IMR-90 (cell line): ENCODE measurements at regions not wholly inside any gene's neighbourhood (a gene's known extent, or its start where the extent isn't known, plus 50 kb on each side); places are given as distances from the start of the nearest gene placed in this dataset.

Source experiments
- ATAC-seq: fragments of 200-7000 bp; cut with Tn5 transposase; 2 replicates; pipeline ENCODE4 v1.9.1; 2020; ENCODE audit warnings: low read depth, mild to moderate bottlenecking, moderate library complexity
- BruUV-seq: library from RNA; stranded (reverse); fragments of 400-500 nt; replicated peaks from 2 replicates; lab custom pipeline; 2021; lab: Mats Ljungman, UMichigan
- CTCF ChIA-PET: fragments of 300-600 bp; formaldehyde crosslinking; extraction: SDS; loops from one replicate; lab custom pipeline; 2021; ENCODE audit warnings: antibody characterized with exemption; lab: Yijun Ruan, JAX
- POLR2A ChIA-PET: fragments of 300-600 bp; sonication (Branson Sonifier 250); formaldehyde crosslinking; loops from one replicate; lab custom pipeline; 2022; ENCODE audit warnings: antibody characterized with exemption; ENCODE audit not compliant: unreplicated experiment; lab: Charles Lee
- DNase-seq: peaks from one replicate; pipeline ENCODE4 v3.0.0; 2013
- H2AFZ ChIP-seq: replicated peaks from 2 replicates; pipeline ENCODE3; 2013; ENCODE audit warnings: low read length, mild to moderate bottlenecking; ENCODE audit not compliant: poor library complexity
- H2AK5ac ChIP-seq: 2 replicates; pipeline ENCODE4 v1.6.1; 2013; ENCODE audit warnings: low read depth, low read length, inconsistent platforms
- H2AK9ac ChIP-seq: replicated peaks from 2 replicates; pipeline ENCODE3; 2013; ENCODE audit warnings: mild to moderate bottlenecking, low read depth, low read length, moderate library complexity; ENCODE audit not compliant: poor library complexity
- H2BK120ac ChIP-seq: 2 replicates; pipeline ENCODE4 v1.6.1; 2013; ENCODE audit warnings: low read depth, low read length, inconsistent platforms
- H2BK15ac ChIP-seq: 3 replicates; pipeline ENCODE4 v1.6.1; 2013; ENCODE audit warnings: low read depth, low read length, inconsistent platforms
- H2BK20ac ChIP-seq: 2 replicates; pipeline ENCODE4 v1.6.1; 2013; ENCODE audit warnings: low read depth, mild to moderate bottlenecking, inconsistent platforms, low read length, moderate library complexity
- H2BK5ac ChIP-seq: 2 replicates; pipeline ENCODE4 v1.6.1; 2013; ENCODE audit warnings: mild to moderate bottlenecking, low read depth, low read length, inconsistent platforms; ENCODE audit not compliant: poor library complexity, severe bottlenecking
- H3K14ac ChIP-seq: replicated peaks from 2 replicates; pipeline ENCODE4 v1.6.1; 2013; ENCODE audit warnings: low read depth, low read length, inconsistent platforms
- H3K18ac ChIP-seq: 2 replicates; pipeline ENCODE4 v1.6.1; 2013; ENCODE audit warnings: low read depth, low read length, control low read depth
- H3K23ac ChIP-seq: 2 replicates; pipeline ENCODE4 v1.6.1; 2013; ENCODE audit warnings: low read depth, low read length, inconsistent platforms
- H3K27ac ChIP-seq: 2 replicates; pipeline ENCODE4 v1.5.1; 2013; ENCODE audit warnings: mild to moderate bottlenecking, control low read depth, low read length; ENCODE audit not compliant: insufficient read depth
- H3K27me3 ChIP-seq: 2 replicates; pipeline ENCODE4 v1.6.1; 2013; ENCODE audit warnings: low read length; ENCODE audit not compliant: control insufficient read depth, insufficient read depth
- H3K36me3 ChIP-seq: 2 replicates; pipeline ENCODE4 v1.6.1; 2013; ENCODE audit warnings: low read length, mixed read lengths; ENCODE audit not compliant: control insufficient read depth, insufficient read depth
- H3K4ac ChIP-seq: 2 replicates; pipeline ENCODE4 v1.6.1; 2013; ENCODE audit warnings: low read depth, low read length, inconsistent platforms
- H3K4me1 ChIP-seq: 2 replicates; pipeline ENCODE4 v1.6.1; 2013; ENCODE audit warnings: low read length, mixed read lengths; ENCODE audit not compliant: control insufficient read depth, insufficient read depth
- H3K4me2 ChIP-seq: 2 replicates; pipeline ENCODE4 v1.6.1; 2013; ENCODE audit warnings: low read depth, mild to moderate bottlenecking, control low read depth, low read length, moderate library complexity
- H3K4me3 ChIP-seq: 2 replicates; pipeline ENCODE4 v1.5.1; 2013; ENCODE audit warnings: low read depth, mild to moderate bottlenecking, control low read depth, low read length, moderate library complexity; ENCODE audit not compliant: insufficient read depth
- H3K56ac ChIP-seq: 2 replicates; pipeline ENCODE4 v1.6.1; 2013; ENCODE audit warnings: low read length, inconsistent platforms; ENCODE audit not compliant: insufficient read depth; ENCODE audit errors: extremely low read depth
- H3K79me1 ChIP-seq, 2 experiments: 2 replicates each; pipeline ENCODE4 v1.6.1; 2013; ENCODE audit warnings: low read length in 2 of 2, inconsistent platforms in 1 of 2, low read depth in 1 of 2
- H3K9ac ChIP-seq: 2 replicates; pipeline ENCODE4 v1.6.1; 2013; ENCODE audit warnings: low read depth, low read length, control low read depth
- H3K9me1 ChIP-seq: 2 replicates; pipeline ENCODE4 v1.6.1; 2013; ENCODE audit warnings: low read length, inconsistent platforms; ENCODE audit not compliant: insufficient read depth
- H3K9me3 ChIP-seq: 2 replicates; pipeline ENCODE4 v1.6.1; 2013; ENCODE audit warnings: low read length; ENCODE audit not compliant: control insufficient read depth, insufficient read depth
- H4K20me1 ChIP-seq: 2 replicates; pipeline ENCODE4 v1.6.1; 2013; ENCODE audit warnings: low read length, inconsistent platforms; ENCODE audit not compliant: insufficient read depth
- H4K5ac ChIP-seq: 2 replicates; pipeline ENCODE4 v1.6.1; 2013; ENCODE audit warnings: mild to moderate bottlenecking, low read depth, low read length, control low read depth
- H4K8ac ChIP-seq, 2 experiments: 2 replicates each; pipeline ENCODE4 v1.6.1; 2013; ENCODE audit warnings: low read depth in 2 of 2, low read length in 2 of 2, control low read depth in 1 of 2, inconsistent platforms in 1 of 2
- H4K91ac ChIP-seq: 2 replicates; pipeline ENCODE4 v1.6.1; 2013; ENCODE audit warnings: low read depth, low read length, inconsistent platforms; ENCODE audit not compliant: insufficient read depth
- FOS ChIP-seq: fragments of 150-350 bp; IDR thresholded peaks from 2 replicates; pipeline ENCODE4 v1.6.1; 2016; ENCODE audit warnings: low read depth, low read length
- POLR2A ChIP-seq: IDR thresholded peaks from 2 replicates; pipeline ENCODE4 v1.6.1; 2012; ENCODE audit warnings: mild to moderate bottlenecking, low read depth, low read length
- RCOR1 ChIP-seq: IDR thresholded peaks from 2 replicates; pipeline ENCODE4 v1.6.1; 2012; ENCODE audit warnings: mild to moderate bottlenecking, low read length, improper control_type of control experiment; ENCODE audit not compliant: insufficient replicate concordance
- RFX5 ChIP-seq: IDR thresholded peaks from 2 replicates; pipeline ENCODE4 v1.8.0; 2012; ENCODE audit warnings: low read depth, mild to moderate bottlenecking, low read length, moderate library complexity
- WGBS, 2 experiments: methylation state at CpG; one replicate each; pipeline versions ENCODE4 v1.1.5 to v1.1.7; 2013; ENCODE audit warnings: missing lambda C conversion rate in 2 of 2; ENCODE audit not compliant: insufficient read length in 1 of 2; ENCODE audit errors: extremely low coverage in 2 of 2; 5-methylcytosine and 5-hydroxymethylcytosine counted together
- dilution Hi-C: fragments of 300-500 bp; cut with HindIII; formaldehyde crosslinking; loops from one replicate; pipeline ENCODE4 v1.14.3; 2018; ENCODE audit warnings: low sequenced_read_pairs; ENCODE audit not compliant: unreplicated experiment
- in situ Hi-C: fragments of 300-500 bp; cut with MboI; formaldehyde crosslinking; loops from 3 replicates; pipeline ENCODE4 v1.14.3; 2019; ENCODE audit warnings: low sequenced_read_pairs, inconsistent platforms, mixed read lengths
- intact Hi-C: fragments of 100-400 bp; cut with micrococcal nuclease; formaldehyde crosslinking; loops from 2 replicates; pipeline ENCODE4 v1.10.0; 2022

DNA sequence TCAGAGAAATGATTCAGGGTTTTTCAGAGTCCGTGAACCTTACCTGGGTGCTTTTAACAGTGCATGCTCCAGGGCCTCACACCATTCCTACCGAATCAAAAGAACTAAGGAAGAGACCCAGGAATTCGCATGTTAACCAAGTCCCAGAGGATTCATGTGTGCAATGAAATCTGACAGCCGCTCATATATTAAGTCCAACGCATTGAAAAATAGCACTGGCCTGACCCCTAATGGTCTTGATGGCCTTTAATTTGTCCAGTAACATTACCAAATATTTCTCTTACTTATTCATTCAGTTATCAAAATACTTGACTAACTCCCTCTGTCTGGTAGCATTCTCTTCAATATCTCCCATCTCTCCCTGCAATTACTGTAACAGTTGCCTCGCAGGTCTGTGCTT is 55.0 kb upstream of the MARCHF11 start:
- Histone ChIP-seq H3K36me3 (no peaks in the 10 kb centered on the region), H2BK15ac (no peak overlapping the region), H2BK20ac (no peak overlapping the region), H3K4me2 (no peak overlapping the region), H4K5ac (no peak overlapping the region), H3K14ac (no peak overlapping the region), H3K23ac (no peak overlapping the region), H4K20me1 (no peaks in the 10 kb centered on the region), H2BK5ac (no peak overlapping the region), H3K4me1 (no peaks in the 10 kb centered on the region), H3K9me3 (no peaks in the 10 kb centered on the region), H3K4ac (no peak overlapping the region), H4K91ac (no peak overlapping the region), H3K4me3 (no peak overlapping the region), H2AFZ (no peak overlapping the region), H3K27ac (no peak overlapping the region), H3K56ac (no peak overlapping the region), H3K79me1 (no peaks in the 10 kb centered on the region), H3K9ac (no peak overlapping the region), H2AK5ac (no peak overlapping the region), H2AK9ac (no peak overlapping the region), H3K9me1 (no peaks in the 10 kb centered on the region), H3K18ac (no peak overlapping the region), H4K8ac (no peak overlapping the region), H2BK120ac (no peak overlapping the region), H3K27me3 (no peaks in the 10 kb centered on the region)
- ChIA-PET CTCF (interaction anchor here (0.6 kb wide), 2 partner anchors 17 to 1705 kb away, joined by 6 to 7 read pairs; no protein-coding TSS in a partner anchor), POLR2A (no interaction called here)
- DNase-seq (no peak), ATAC-seq (no peak)
- WGBS, 2 experiments: 63% methylated on average over 5 of the region's 6 CpGs; no CpG with 5 or more reads in 1 of the 2 experiments
- no peak for TF ChIP-seq FOS
- no peak for TF ChIP-seq RFX5
- no peak for TF ChIP-seq POLR2A
- TF ChIP-seq RCOR1: no peak
- in situ Hi-C loops: no loop called here
- BruUV-seq: no TSS peak
- intact Hi-C loops: no loop called here
- dilution Hi-C loops: no loop called here
